OCI-LY7 (cell line): ENCODE measurements at regions not wholly inside any gene's neighbourhood (a gene's known extent, or its start where the extent isn't known, plus 50 kb on each side); places are given as distances from the start of the nearest gene placed in this dataset.

Experiments
- BruUV-seq: library from RNA; stranded (reverse); fragments of 400-500 nt; replicated peaks from 2 replicates; lab custom pipeline; 2021; lab: Mats Ljungman, UMichigan
- CTCF ChIA-PET: fragments of 300-600 bp; sonication (Branson Sonifier 250); formaldehyde crosslinking; loops from one replicate; lab custom pipeline; 2022; ENCODE audit warnings: antibody characterized with exemption; ENCODE audit not compliant: unreplicated experiment; lab: Charles Lee
- POLR2A ChIA-PET: fragments of 300-600 bp; sonication (Branson Sonifier 250); formaldehyde crosslinking; loops from one replicate; lab custom pipeline; 2022; ENCODE audit warnings: antibody characterized with exemption; lab: Charles Lee
- DNase-seq: peaks from one replicate; pipeline ENCODE4 v3.0.0-alpha.2; 2015; ENCODE audit warnings: low spot score
- H2AFZ ChIP-seq: fragments of 200-600 bp; sonication (generic), shearing (Covaris generic); 2 replicates; pipeline ENCODE4 v1.6.1; 2014; ENCODE audit warnings: mild to moderate bottlenecking, antibody characterized with exemption, low read length, moderate library complexity
- H3K27ac ChIP-seq: fragments of 200-600 bp; sonication (generic); 2 replicates; pipeline ENCODE4 v1.5.1; 2014; ENCODE audit warnings: mixed run types, low read depth, mild to moderate bottlenecking, moderate library complexity, low read length, inconsistent platforms; ENCODE audit not compliant: poor library complexity, severe bottlenecking
- H3K36me3 ChIP-seq: fragments of 200-600 bp; sonication (generic); 2 replicates; pipeline ENCODE4 v1.6.1; 2014; ENCODE audit warnings: mild to moderate bottlenecking, antibody characterized with exemption, low read length, moderate library complexity, mixed read lengths; ENCODE audit not compliant: insufficient read depth
- H3K4me1 ChIP-seq: fragments of 200-600 bp; sonication (generic); 2 replicates; pipeline ENCODE4 v1.5.1; 2014; ENCODE audit warnings: mild to moderate bottlenecking, low read length; ENCODE audit not compliant: insufficient read depth, poor library complexity, severe bottlenecking
- H3K4me2 ChIP-seq: fragments of 200-600 bp; sonication (generic); 2 replicates; pipeline ENCODE4 v1.6.1; 2014; ENCODE audit warnings: mild to moderate bottlenecking, low read length
- H3K4me3 ChIP-seq: fragments of 200-600 bp; sonication (generic); 2 replicates; pipeline ENCODE4 v1.5.1; 2014; ENCODE audit warnings: mild to moderate bottlenecking, low read depth, low read length; ENCODE audit not compliant: poor library complexity, severe bottlenecking
- H3K79me2 ChIP-seq: fragments of 200-600 bp; sonication (generic); 2 replicates; pipeline ENCODE4 v1.6.1; 2016; ENCODE audit warnings: low read depth, mild to moderate bottlenecking, low read length, moderate library complexity, mixed read lengths; ENCODE audit not compliant: insufficient read depth
- H3K9me2 ChIP-seq: fragments of 200-600 bp; sonication (generic); 2 replicates; pipeline ENCODE4 v1.6.1; 2016; ENCODE audit warnings: mild to moderate bottlenecking, low read length, mixed read lengths; ENCODE audit not compliant: insufficient read depth
- H3K9me3 ChIP-seq: fragments of 200-600 bp; sonication (generic); 2 replicates; pipeline ENCODE4 v1.6.1; 2014; ENCODE audit warnings: mild to moderate bottlenecking, mixed run types, low read length, mixed read lengths
- H4K20me1 ChIP-seq: fragments of 200-600 bp; sonication (generic); 2 replicates; pipeline ENCODE4 v1.6.1; 2014; ENCODE audit warnings: mild to moderate bottlenecking, antibody characterized with exemption, low read length, moderate library complexity, mixed read lengths; ENCODE audit not compliant: insufficient read depth
- EZH2phosphoT487 ChIP-seq: fragments of 200-600 bp; sonication (generic); IDR thresholded peaks from 2 replicates; pipeline ENCODE4 v1.6.1; 2018; ENCODE audit warnings: low read depth, borderline replicate concordance, mild to moderate bottlenecking, mixed run types, antibody characterized with exemption, low read length, moderate library complexity, mixed read lengths
- intact Hi-C: fragments of 100-400 bp; cut with micrococcal nuclease; formaldehyde crosslinking; loops from one replicate; pipeline ENCODE4 v1.10.0; 2022; ENCODE audit not compliant: unreplicated experiment
- TF ChIP-seq, protein P1 (sequence below): fragments of 200-600 bp; sonication (generic); conservative IDR thresholded peaks from 2 replicates; pipeline ENCODE4 v1.5.1; 2014; ENCODE audit warnings: mild to moderate bottlenecking, antibody characterized with exemption, low read length, moderate library complexity, mixed read lengths

DNA sequence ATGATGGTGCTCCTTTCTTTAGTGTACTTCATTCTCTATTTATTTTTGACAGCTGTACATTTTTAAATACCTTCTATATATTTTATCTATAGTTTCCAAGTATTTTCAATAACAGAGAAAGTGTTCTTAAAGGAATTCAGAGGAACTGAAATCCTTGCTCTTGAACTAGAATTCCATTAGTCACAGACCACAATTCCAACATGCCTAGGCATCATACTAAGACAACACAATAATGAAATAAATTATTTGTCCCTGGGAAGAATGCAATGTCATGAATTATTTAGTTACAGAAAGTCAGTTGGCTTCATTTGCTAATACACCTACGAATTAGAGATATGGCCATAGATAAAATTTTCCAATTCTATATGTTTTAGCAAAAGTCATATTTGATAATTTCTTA is 671.2 kb downstream of the EPHA7 start:
- ChIA-PET POLR2A (interaction anchor here (0.5 to 1.0 kb wide), 2 partner anchors 13 to 174 kb away, joined by 3 read pairs; no protein-coding TSS in a partner anchor), CTCF (no interaction called here)
- Histone ChIP-seq H3K79me2 (no peaks in the 10 kb centered on the region), H3K36me3 (no peaks in the 10 kb centered on the region), H3K9me3 (no peaks in the 10 kb centered on the region), H4K20me1 (no peaks in the 10 kb centered on the region), H3K9me2 (no peaks in the 10 kb centered on the region), H3K4me1 (no peaks in the 10 kb centered on the region), H3K27ac (no peak overlapping the region), H3K4me2 (no peak overlapping the region), H3K4me3 (no peak overlapping the region), H2AFZ (no peak overlapping the region)
- intact Hi-C loops = no loop called here
- no peak for DNase-seq
- TF ChIP-seq EZH2phosphoT487 = no peak
- TF ChIP-seq, protein P1, sequence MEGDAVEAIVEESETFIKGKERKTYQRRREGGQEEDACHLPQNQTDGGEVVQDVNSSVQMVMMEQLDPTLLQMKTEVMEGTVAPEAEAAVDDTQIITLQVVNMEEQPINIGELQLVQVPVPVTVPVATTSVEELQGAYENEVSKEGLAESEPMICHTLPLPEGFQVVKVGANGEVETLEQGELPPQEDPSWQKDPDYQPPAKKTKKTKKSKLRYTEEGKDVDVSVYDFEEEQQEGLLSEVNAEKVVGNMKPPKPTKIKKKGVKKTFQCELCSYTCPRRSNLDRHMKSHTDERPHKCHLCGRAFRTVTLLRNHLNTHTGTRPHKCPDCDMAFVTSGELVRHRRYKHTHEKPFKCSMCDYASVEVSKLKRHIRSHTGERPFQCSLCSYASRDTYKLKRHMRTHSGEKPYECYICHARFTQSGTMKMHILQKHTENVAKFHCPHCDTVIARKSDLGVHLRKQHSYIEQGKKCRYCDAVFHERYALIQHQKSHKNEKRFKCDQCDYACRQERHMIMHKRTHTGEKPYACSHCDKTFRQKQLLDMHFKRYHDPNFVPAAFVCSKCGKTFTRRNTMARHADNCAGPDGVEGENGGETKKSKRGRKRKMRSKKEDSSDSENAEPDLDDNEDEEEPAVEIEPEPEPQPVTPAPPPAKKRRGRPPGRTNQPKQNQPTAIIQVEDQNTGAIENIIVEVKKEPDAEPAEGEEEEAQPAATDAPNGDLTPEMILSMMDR = no peak
- BruUV-seq = no TSS peak

DNA sequence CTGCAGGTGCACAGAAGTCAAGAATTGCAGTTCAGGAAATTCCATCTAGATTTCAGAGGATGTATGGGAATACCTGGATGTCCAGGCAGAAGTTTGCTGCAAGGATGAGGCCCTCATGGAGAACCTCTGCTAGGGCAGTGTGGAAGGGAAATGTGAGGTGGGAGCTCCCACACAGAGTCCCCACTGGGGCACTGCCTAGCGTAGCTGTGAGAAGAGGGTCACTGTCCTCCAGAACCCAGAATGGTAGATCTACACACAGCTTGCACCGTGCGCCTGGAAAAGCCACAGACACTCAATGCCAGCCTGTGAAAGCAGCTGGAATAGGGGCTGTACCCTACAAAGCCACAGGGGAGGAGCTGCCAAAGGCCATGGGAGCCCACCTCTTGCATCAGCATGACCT is 681.4 kb downstream of the EPHA7 start:
- Histone ChIP-seq H3K9me2 (no peaks in the 10 kb centered on the region; the same call in 1 of the 2 replicates), H3K4me2 (no peak overlapping the region), H3K79me2 (no peaks in the 10 kb centered on the region), H3K4me3 (no peak overlapping the region), H4K20me1 (no peaks in the 10 kb centered on the region), H3K9me3 (no peaks in the 10 kb centered on the region), H3K4me1 (no peaks in the 10 kb centered on the region), H3K36me3 (no peaks in the 10 kb centered on the region), H3K27ac (no peak overlapping the region), H2AFZ (no peak overlapping the region)
- BruUV-seq = no TSS peak
- ChIA-PET POLR2A (no interaction called here), CTCF (no interaction called here)
- DNase-seq = no peak
- TF ChIP-seq EZH2phosphoT487 = no peak
- TF ChIP-seq, protein P1 = no peak
- intact Hi-C loops = no loop called here

DNA sequence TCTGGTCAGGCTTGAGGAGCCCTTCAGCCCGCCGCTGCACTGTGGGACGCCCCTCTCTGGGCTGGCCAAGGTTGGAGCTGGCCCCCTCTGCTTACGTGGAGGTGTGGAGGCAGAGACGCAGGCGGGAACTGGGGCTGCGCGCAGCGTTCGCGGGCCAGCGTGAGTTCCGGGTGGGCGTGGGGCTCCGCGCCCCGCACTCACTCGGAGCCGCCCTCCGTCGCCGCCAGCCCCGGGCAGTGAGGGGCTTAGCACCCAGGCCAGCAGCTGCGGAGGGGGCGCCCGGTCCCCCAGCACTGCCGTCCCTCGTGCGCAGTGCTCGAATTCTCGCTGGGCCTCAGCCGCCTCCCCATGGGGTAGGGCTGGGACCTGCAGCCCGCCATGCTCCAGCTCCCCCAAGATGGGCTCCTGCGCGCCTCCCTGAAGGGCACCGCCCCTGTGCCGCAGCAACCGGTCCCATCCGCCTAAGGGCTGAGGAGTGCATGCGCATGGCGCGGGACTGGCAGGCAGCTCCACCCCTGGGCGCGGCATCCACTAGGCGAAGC is 695.9 kb downstream of the EPHA7 start:
- no peak overlapping the region for H2AFZ ChIP-seq
- intact Hi-C loops = no loop called here

More for the DNA sequence above, 695.9 kb downstream of the EPHA7 start:
- no peaks in the 10 kb centered on the region for H3K9me2 ChIP-seq
- no peak for DNase-seq
- TF ChIP-seq, protein P1 = no peak
- no peaks in the 10 kb centered on the region for H4K20me1 ChIP-seq
- CTCF ChIA-PET = no interaction called here
- no peaks in the 10 kb centered on the region for H3K36me3 ChIP-seq
- H3K9me3 ChIP-seq = no peaks in the 10 kb centered on the region
- H3K4me1 ChIP-seq = no peaks in the 10 kb centered on the region
- no peak overlapping the region for H3K27ac ChIP-seq
- H3K4me3 ChIP-seq = no peak overlapping the region
- POLR2A ChIA-PET = no interaction called here
- no peak overlapping the region for H3K4me2 ChIP-seq
- BruUV-seq = no TSS peak
- H3K79me2 ChIP-seq = no peaks in the 10 kb centered on the region
